ENCODE measurements at regions not wholly inside any gene's neighbourhood (a gene's known extent, or its start where the extent isn't known, plus 50 kb on each side); places are given as distances from the start of the nearest gene placed in this dataset.

GRCh38 chr3:76735152-76735551 is 304.7 kb upstream of the ROBO2 start:
- H3K27me3 ChIP-seq (ENCODE audit: control insufficient read depth, insufficient read depth, low read length): no peaks in the 10 kb centered on the region
- ATAC-seq (no peak), DNase-seq (ENCODE audit: low read depth, low spot score) (no peak)
- no TSS peak for BruUV-seq (replicated peaks)
- H3K36me3 ChIP-seq (ENCODE audit: control insufficient read depth, insufficient read depth, low read length): no peaks in the 10 kb centered on the region
- no peaks in the 10 kb centered on the region for H3K4me1 ChIP-seq (ENCODE audit: control insufficient read depth, insufficient read depth, low read length)
- no peak for TF ChIP-seq TCF7L2 (IDR thresholded peaks at IDR 0.05; ENCODE audit: low read depth, low read length)
- no peak overlapping the region for H3K4me3 ChIP-seq (ENCODE audit: low read depth in 2 of 2, low read length in 2 of 2)
- H3K9me3 ChIP-seq (ENCODE audit: control insufficient read depth, insufficient read depth, low read depth, low read length): no peaks in the 10 kb centered on the region
- ChIA-PET CTCF (no interaction called here), POLR2A (no interaction called here)
- H3K27ac ChIP-seq (ENCODE audit: low read length): no peak overlapping the region
- in situ Hi-C loops (cut with HindIII; ENCODE audit: low pct_unique_long_range_greater_than_20kb, low sequenced_read_pairs): no loop called here
- intact Hi-C loops (cut with micrococcal nuclease; ENCODE audit: unreplicated experiment): no loop called here

GRCh38 chr3:76753599-76753998 is 286.3 kb upstream of the ROBO2 start:
- no peak overlapping the region for H3K27ac ChIP-seq (ENCODE audit: low read length)
- no peaks in the 10 kb centered on the region for H3K36me3 ChIP-seq (ENCODE audit: control insufficient read depth, insufficient read depth, low read length)
- no peaks in the 10 kb centered on the region for H3K27me3 ChIP-seq (ENCODE audit: control insufficient read depth, insufficient read depth, low read length)
- DNase-seq (ENCODE audit: low read depth, low spot score) (no peak), ATAC-seq (no peak)
- in situ Hi-C loops (cut with HindIII; ENCODE audit: low pct_unique_long_range_greater_than_20kb, low sequenced_read_pairs): no loop called here
- ChIA-PET CTCF (no interaction called here), POLR2A (no interaction called here)
- no TSS peak for BruUV-seq (replicated peaks)
- no peaks in the 10 kb centered on the region for H3K9me3 ChIP-seq (ENCODE audit: control insufficient read depth, insufficient read depth, low read depth, low read length)
- H3K4me3 ChIP-seq (ENCODE audit: low read depth in 2 of 2, low read length in 2 of 2): no peak overlapping the region
- H3K4me1 ChIP-seq (ENCODE audit: control insufficient read depth, insufficient read depth, low read length): no peaks in the 10 kb centered on the region
- TF ChIP-seq SIN3A (IDR thresholded peaks at IDR 0.05; ENCODE audit: borderline replicate concordance, insufficient read depth, low read depth, low read length) (no peak), POLR2AphosphoS5 (IDR thresholded peaks at IDR 0.05; ENCODE audit: low read depth, low read length) (no peak), TCF7L2 (IDR thresholded peaks at IDR 0.05; ENCODE audit: low read depth, low read length) (no peak), CTCF (IDR thresholded peaks at IDR 0.05) (no peak; the same call in 1 of the 2 replicates), REST (IDR thresholded peaks at IDR 0.05; ENCODE audit: insufficient read depth in 1 of 2, low read depth in 2 of 2, low read length in 1 of 2) (no peak)
- intact Hi-C loops (cut with micrococcal nuclease; ENCODE audit: unreplicated experiment): no loop called here

- in situ Hi-C loops (cut with HindIII; ENCODE audit: low pct_unique_long_range_greater_than_20kb, low sequenced_read_pairs) (no loop called here), intact Hi-C loops (cut with micrococcal nuclease; ENCODE audit: unreplicated experiment) (no loop called here)
- no peak overlapping the region for H3K4me3 ChIP-seq (ENCODE audit: low read depth in 2 of 2, low read length in 2 of 2)
- ATAC-seq (no peak), DNase-seq (ENCODE audit: low read depth, low spot score) (no peak)
- TF ChIP-seq SIN3A (IDR thresholded peaks at IDR 0.05; ENCODE audit: borderline replicate concordance, insufficient read depth, low read depth, low read length) (no peak), CTCF (IDR thresholded peaks at IDR 0.05) (no peak), REST (IDR thresholded peaks at IDR 0.05; ENCODE audit: insufficient read depth in 1 of 2, low read depth in 2 of 2, low read length in 1 of 2) (no peak), TCF7L2 (IDR thresholded peaks at IDR 0.05; ENCODE audit: low read depth, low read length) (no peak), POLR2AphosphoS5 (IDR thresholded peaks at IDR 0.05; ENCODE audit: low read depth, low read length) (no peak)
- no peaks in the 10 kb centered on the region for H3K4me1 ChIP-seq (ENCODE audit: control insufficient read depth, insufficient read depth, low read length)
- POLR2A ChIA-PET: no interaction called here
- no peaks in the 10 kb centered on the region for H3K27me3 ChIP-seq (ENCODE audit: control insufficient read depth, insufficient read depth, low read length)
- no peaks in the 10 kb centered on the region for H3K36me3 ChIP-seq (ENCODE audit: control insufficient read depth, insufficient read depth, low read length)
- BruUV-seq (replicated peaks): no TSS peak
- H3K9me3 ChIP-seq (ENCODE audit: control insufficient read depth, insufficient read depth, low read depth, low read length): no peaks in the 10 kb centered on the region
- H3K27ac ChIP-seq (ENCODE audit: low read length): no peak overlapping the region
- CTCF ChIA-PET: no interaction called here
Measured at GRCh38 chr3:76754247-76754646, 285.7 kb upstream of the ROBO2 start.

All from Panc1 (cell line).